ENCODE measurements at regions not wholly inside any gene's neighbourhood (a gene's known extent, or its start where the extent isn't known, plus 50 kb on each side); places are given as distances from the start of the nearest gene placed in this dataset.

- Histone ChIP-seq H2BK120ac (ENCODE audit: low read depth, low read length) (no peak overlapping the region), H3K79me2 (ENCODE audit: control insufficient read depth, insufficient read depth, low read length) (no peaks in the 10 kb centered on the region), H3K36me3 (ENCODE audit: control insufficient read depth, insufficient read depth, low read length) (no peaks in the 10 kb centered on the region), H3K23ac (ENCODE audit: low read length) (no peak overlapping the region), H3K79me1 (ENCODE audit: low read length) (no peaks in the 10 kb centered on the region), H4K5ac (ENCODE audit: low read length) (no peak overlapping the region), H3K18ac (ENCODE audit: low read length) (no peak overlapping the region), H3K4me1 (ENCODE audit: control insufficient read depth, low read depth, low read length) (peaks cover 9% of the 10 kb centered on the region), H2AK5ac (ENCODE audit: low read length) (no peak overlapping the region), H3K27me3 (ENCODE audit: insufficient read depth, low read length, poor library complexity) (no peaks in the 10 kb centered on the region), H3K27ac (ENCODE audit: low read depth, low read length) (no peak overlapping the region), H3K9ac (ENCODE audit: low read length) (no peak overlapping the region), H3K4ac (ENCODE audit: low read depth, low read length) (no peak overlapping the region), H3K56ac (ENCODE audit: low read length) (peak overlapping the region; percentile 37), H4K8ac (ENCODE audit: low read depth, low read length) (no peak overlapping the region), H3K4me3 (ENCODE audit: low read length) (no peak overlapping the region), H2BK15ac (replicated peaks; ENCODE audit: low read depth) (no peak overlapping the region), H2BK5ac (ENCODE audit: low read length) (no peak overlapping the region), H3K4me2 (ENCODE audit: low read length) (no peak overlapping the region)
- 100% methylated on average over 1 of the region's 6 CpGs for WGBS (ENCODE audit: extremely low coverage, insufficient coverage, low lambda C conversion rate)
- DNase-seq = no peak
Observed at GRCh38 chr4:56187688-56188087, 199.6 kb downstream of the AASDH start.

GRCh38 chr4:56186808-56187523 is 200.3 kb downstream of the AASDH start:
- no peak overlapping the region for H2BK5ac ChIP-seq (ENCODE audit: low read length)
- peak overlapping the region; percentile 53 for H3K56ac ChIP-seq (ENCODE audit: low read length)
- H3K4me3 ChIP-seq (ENCODE audit: low read length) = no peak overlapping the region
- H2AK5ac ChIP-seq (ENCODE audit: low read length) = no peak overlapping the region
- no peak overlapping the region for H3K27ac ChIP-seq (ENCODE audit: low read depth, low read length)
- H3K79me2 ChIP-seq (ENCODE audit: control insufficient read depth, insufficient read depth, low read length) = no peaks in the 10 kb centered on the region
- no peak overlapping the region for H3K4ac ChIP-seq (ENCODE audit: low read depth, low read length)
- H3K4me1 ChIP-seq (ENCODE audit: control insufficient read depth, low read depth, low read length) = peaks cover 9% of the 10 kb centered on the region
- no peak overlapping the region for H2BK120ac ChIP-seq (ENCODE audit: low read depth, low read length)
- no peak overlapping the region for H3K18ac ChIP-seq (ENCODE audit: low read length)
- no peaks in the 10 kb centered on the region for H3K36me3 ChIP-seq (ENCODE audit: control insufficient read depth, insufficient read depth, low read length)
- H3K27me3 ChIP-seq (ENCODE audit: insufficient read depth, low read length, poor library complexity) = no peaks in the 10 kb centered on the region
- H2BK15ac ChIP-seq (replicated peaks; ENCODE audit: low read depth) = no peak overlapping the region
- H4K8ac ChIP-seq (ENCODE audit: low read depth, low read length) = no peak overlapping the region
- no peak overlapping the region for H3K4me2 ChIP-seq (ENCODE audit: low read length)
- peak; percentile 77 for DNase-seq
- H3K23ac ChIP-seq (ENCODE audit: low read length) = no peak overlapping the region
- H4K5ac ChIP-seq (ENCODE audit: low read length) = no peak overlapping the region
- H3K9ac ChIP-seq (ENCODE audit: low read length) = no peak overlapping the region
- no peaks in the 10 kb centered on the region for H3K79me1 ChIP-seq (ENCODE audit: low read length)
- WGBS (ENCODE audit: extremely low coverage, insufficient coverage, low lambda C conversion rate) = no CpG with 5 or more reads among the region's 9 CpGs

DNA sequence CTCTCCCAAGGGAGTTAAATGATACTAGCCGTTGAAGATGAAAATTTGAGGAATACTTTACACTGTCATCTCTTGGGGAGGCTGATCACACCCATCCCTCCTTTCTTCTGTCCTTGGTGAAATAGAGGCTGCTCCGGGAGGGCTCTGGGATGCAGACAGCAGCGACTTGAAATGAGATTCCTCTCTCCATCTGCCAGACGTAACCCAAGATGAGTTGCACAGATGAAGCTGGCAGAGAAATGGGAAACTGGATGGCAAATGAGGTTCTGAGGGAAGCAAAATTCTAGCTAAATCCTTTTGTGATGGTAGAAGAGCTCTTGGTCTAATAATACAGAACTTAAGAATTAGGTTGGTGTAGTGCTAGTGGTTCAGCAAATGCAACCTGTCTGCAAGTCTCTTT is 201.4 kb downstream of the AASDH start:
- Histone ChIP-seq H3K4me3 (ENCODE audit: low read length) (no peak overlapping the region), H3K9ac (ENCODE audit: low read length) (no peak overlapping the region), H2BK120ac (ENCODE audit: low read depth, low read length) (peak overlapping the region; percentile 13), H3K4ac (ENCODE audit: low read depth, low read length) (no peak overlapping the region), H3K4me2 (ENCODE audit: low read length) (no peak overlapping the region), H3K36me3 (ENCODE audit: control insufficient read depth, insufficient read depth, low read length) (no peaks in the 10 kb centered on the region), H3K27me3 (ENCODE audit: insufficient read depth, low read length, poor library complexity) (no peaks in the 10 kb centered on the region), H3K56ac (ENCODE audit: low read length) (no peak overlapping the region), H4K5ac (ENCODE audit: low read length) (no peak overlapping the region), H2AK5ac (ENCODE audit: low read length) (no peak overlapping the region), H3K18ac (ENCODE audit: low read length) (no peak overlapping the region), H3K79me2 (ENCODE audit: control insufficient read depth, insufficient read depth, low read length) (no peaks in the 10 kb centered on the region), H3K4me1 (ENCODE audit: control insufficient read depth, low read depth, low read length) (peaks cover 9% of the 10 kb centered on the region), H3K23ac (ENCODE audit: low read length) (no peak overlapping the region), H3K79me1 (ENCODE audit: low read length) (no peaks in the 10 kb centered on the region), H3K27ac (ENCODE audit: low read depth, low read length) (no peak overlapping the region), H2BK5ac (ENCODE audit: low read length) (no peak overlapping the region), H2BK15ac (replicated peaks; ENCODE audit: low read depth) (no peak overlapping the region), H4K8ac (ENCODE audit: low read depth, low read length) (no peak overlapping the region)
- WGBS (ENCODE audit: extremely low coverage, insufficient coverage, low lambda C conversion rate) = no CpG with 5 or more reads among the region's 4 CpGs
- DNase-seq = no peak

GRCh38 chr4:56184214-56184613 is 203.1 kb downstream of the AASDH start:
- Histone ChIP-seq H3K27me3 (ENCODE audit: insufficient read depth, low read length, poor library complexity) (no peaks in the 10 kb centered on the region), H3K79me1 (ENCODE audit: low read length) (no peaks in the 10 kb centered on the region), H3K27ac (ENCODE audit: low read depth, low read length) (no peak overlapping the region), H3K9ac (ENCODE audit: low read length) (no peak overlapping the region), H3K4ac (ENCODE audit: low read depth, low read length) (no peak overlapping the region), H4K5ac (ENCODE audit: low read length) (no peak overlapping the region), H2BK15ac (replicated peaks; ENCODE audit: low read depth) (no peak overlapping the region), H3K56ac (ENCODE audit: low read length) (no peak overlapping the region), H3K23ac (ENCODE audit: low read length) (no peak overlapping the region), H3K18ac (ENCODE audit: low read length) (no peak overlapping the region), H2AK5ac (ENCODE audit: low read length) (no peak overlapping the region), H2BK120ac (ENCODE audit: low read depth, low read length) (no peak overlapping the region), H3K4me2 (ENCODE audit: low read length) (no peak overlapping the region), H3K4me1 (ENCODE audit: control insufficient read depth, low read depth, low read length) (peaks cover 9% of the 10 kb centered on the region), H4K8ac (ENCODE audit: low read depth, low read length) (no peak overlapping the region), H3K79me2 (ENCODE audit: control insufficient read depth, insufficient read depth, low read length) (no peaks in the 10 kb centered on the region), H3K36me3 (ENCODE audit: control insufficient read depth, insufficient read depth, low read length) (no peaks in the 10 kb centered on the region), H2BK5ac (ENCODE audit: low read length) (no peak overlapping the region), H3K4me3 (ENCODE audit: low read length) (no peak overlapping the region)
- no CpG with 5 or more reads among the region's 6 CpGs for WGBS (ENCODE audit: extremely low coverage, insufficient coverage, low lambda C conversion rate)
- DNase-seq = no peak

DNA sequence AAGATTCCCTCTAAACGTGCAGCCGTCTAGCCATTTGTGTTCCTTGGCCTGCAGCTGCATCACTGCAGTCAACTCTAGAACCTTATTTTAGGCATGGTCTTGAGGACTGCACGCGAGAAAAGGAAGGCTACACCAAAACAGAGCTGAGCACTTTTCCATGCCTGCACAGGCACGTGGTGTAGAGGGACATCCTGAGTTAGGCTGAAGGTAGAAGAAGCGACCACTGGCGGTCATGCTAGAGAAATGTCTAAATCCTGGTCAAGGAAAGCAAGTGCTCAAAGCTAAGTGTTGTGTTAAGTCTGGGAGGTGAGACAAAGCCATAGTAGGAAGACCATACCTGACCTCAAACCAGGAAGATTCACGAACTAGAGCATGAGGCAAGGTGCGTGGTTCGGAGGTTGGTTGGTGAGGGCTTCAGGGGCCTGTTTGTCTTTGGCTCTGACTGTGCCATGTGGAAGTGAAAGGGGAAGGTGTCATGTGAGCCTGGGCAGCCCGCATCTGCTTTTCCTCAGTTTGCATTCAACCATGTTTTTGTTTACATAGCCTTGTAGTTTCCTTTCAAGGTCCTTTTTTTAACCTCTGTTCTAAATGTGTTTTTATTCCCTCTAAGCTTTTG is 203.8 kb downstream of the AASDH start:
- no CpG with 5 or more reads among the region's 11 CpGs for WGBS (ENCODE audit: extremely low coverage, insufficient coverage, low lambda C conversion rate)
- H3K9ac ChIP-seq (ENCODE audit: low read length) = no peak overlapping the region
- no peaks in the 10 kb centered on the region for H3K79me2 ChIP-seq (ENCODE audit: control insufficient read depth, insufficient read depth, low read length)
- no peak overlapping the region for H3K4me3 ChIP-seq (ENCODE audit: low read length)
- no peaks in the 10 kb centered on the region for H3K36me3 ChIP-seq (ENCODE audit: control insufficient read depth, insufficient read depth, low read length)
- peaks cover 9% of the 10 kb centered on the region for H3K4me1 ChIP-seq (ENCODE audit: control insufficient read depth, low read depth, low read length)
- H3K27me3 ChIP-seq (ENCODE audit: insufficient read depth, low read length, poor library complexity) = no peaks in the 10 kb centered on the region
- H2AK5ac ChIP-seq (ENCODE audit: low read length) = no peak overlapping the region
- H3K18ac ChIP-seq (ENCODE audit: low read length) = no peak overlapping the region
- H2BK5ac ChIP-seq (ENCODE audit: low read length) = no peak overlapping the region
- H3K27ac ChIP-seq (ENCODE audit: low read depth, low read length) = no peak overlapping the region
- no peak overlapping the region for H3K4ac ChIP-seq (ENCODE audit: low read depth, low read length)
- no peak overlapping the region for H3K23ac ChIP-seq (ENCODE audit: low read length)
- H4K5ac ChIP-seq (ENCODE audit: low read length) = no peak overlapping the region
- H3K4me2 ChIP-seq (ENCODE audit: low read length) = no peak overlapping the region
- no peaks in the 10 kb centered on the region for H3K79me1 ChIP-seq (ENCODE audit: low read length)
- no peak overlapping the region for H2BK15ac ChIP-seq (replicated peaks; ENCODE audit: low read depth)
- H2BK120ac ChIP-seq (ENCODE audit: low read depth, low read length) = no peak overlapping the region
- DNase-seq = peak; percentile 53
- H3K56ac ChIP-seq (ENCODE audit: low read length) = peak overlapping the region; percentile 44
- H4K8ac ChIP-seq (ENCODE audit: low read depth, low read length) = no peak overlapping the region
